HG03520 (cell line): ENCODE measurements at regions not wholly inside any gene's neighbourhood (a gene's known extent, or its start where the extent isn't known, plus 50 kb on each side); places are given as distances from the start of the nearest gene placed in this dataset.

Source experiments
- ATAC-seq: cut with Tn5 transposase; IDR thresholded peaks from one replicate; pipeline ENCODE4 v1.9.1; 2021; ENCODE audit warnings: mild to moderate bottlenecking, moderate library complexity; ENCODE audit not compliant: unreplicated experiment

DNA sequence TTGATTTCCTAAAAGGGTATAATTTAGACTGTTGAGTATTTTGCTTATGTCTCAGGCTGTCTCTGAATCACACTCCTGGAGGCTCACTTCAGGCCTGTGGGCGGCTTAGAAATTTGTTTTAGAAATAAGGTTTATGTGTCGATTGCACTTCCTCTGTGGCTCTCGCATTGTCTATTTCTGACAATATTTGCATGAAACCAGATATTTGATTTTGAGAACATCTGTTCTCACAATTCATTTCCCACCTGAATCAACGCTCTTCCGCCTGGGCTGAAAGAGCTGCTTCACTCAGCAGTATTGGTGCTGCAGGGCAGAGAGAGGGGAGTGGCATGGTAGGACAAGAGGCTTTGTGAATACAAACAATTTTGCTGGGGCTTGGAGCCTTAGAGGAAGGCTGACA lies 262.0 kb downstream of the ADRA2A start:
- ATAC-seq: peak; percentile 96

GRCh38 chr10:111344804-111345203 lies 268.0 kb downstream of the ADRA2A start:
- no peak for ATAC-seq

DNA sequence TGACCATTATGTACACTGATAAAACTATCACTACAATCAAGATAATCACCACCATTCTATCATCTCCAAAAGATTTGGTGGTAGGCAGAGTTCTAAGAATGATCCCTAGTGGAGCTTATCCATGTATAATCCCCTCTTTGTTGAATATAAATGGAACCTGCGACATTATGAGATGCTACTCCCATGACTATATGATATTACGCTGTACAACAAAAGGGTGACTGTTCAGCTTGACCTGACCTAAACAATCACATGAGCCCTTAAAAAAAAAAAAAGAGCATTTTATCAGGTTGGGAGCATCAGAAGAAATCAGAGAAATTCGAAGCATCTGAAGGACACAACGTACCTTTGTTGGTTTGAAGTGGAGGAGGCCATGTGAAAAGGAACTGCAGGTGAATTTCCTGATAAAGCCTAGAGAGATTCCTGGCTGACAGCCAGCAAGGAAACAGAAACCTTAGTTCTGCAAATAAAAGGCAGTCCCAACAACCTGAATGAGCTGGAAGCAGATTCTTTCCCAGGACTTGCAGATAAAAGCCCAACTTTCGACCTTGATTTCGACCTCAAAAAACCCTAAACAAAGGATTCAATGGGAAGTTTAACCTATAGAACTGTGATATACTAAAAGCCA lies 270.7 kb downstream of the ADRA2A start:
- no peak for ATAC-seq

GRCh38 chr10:111348076-111348475 lies 271.2 kb downstream of the ADRA2A start:
- no peak for ATAC-seq

DNA sequence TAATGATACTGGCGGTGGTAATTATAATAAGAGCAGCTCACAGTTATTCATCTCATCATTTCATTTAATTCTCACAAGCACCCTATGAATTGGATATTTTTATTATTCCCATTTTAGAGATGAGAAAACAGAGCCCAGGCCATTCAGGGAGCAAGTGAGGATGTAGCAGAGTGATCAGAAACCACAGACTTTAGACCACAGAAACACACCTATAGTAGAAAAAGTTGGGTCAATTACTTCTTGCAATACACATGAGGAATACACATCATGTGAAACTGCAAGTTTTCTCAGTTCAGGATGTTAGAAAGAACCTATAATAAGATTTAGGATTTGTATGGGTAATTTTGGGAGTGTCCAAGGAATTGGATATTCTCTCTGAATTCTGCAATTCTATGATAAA lies 278.0 kb downstream of the ADRA2A start:
- ATAC-seq: no peak

GRCh38 chr10:111356571-111356970 lies 279.7 kb downstream of the ADRA2A start:
- no peak for ATAC-seq

DNA sequence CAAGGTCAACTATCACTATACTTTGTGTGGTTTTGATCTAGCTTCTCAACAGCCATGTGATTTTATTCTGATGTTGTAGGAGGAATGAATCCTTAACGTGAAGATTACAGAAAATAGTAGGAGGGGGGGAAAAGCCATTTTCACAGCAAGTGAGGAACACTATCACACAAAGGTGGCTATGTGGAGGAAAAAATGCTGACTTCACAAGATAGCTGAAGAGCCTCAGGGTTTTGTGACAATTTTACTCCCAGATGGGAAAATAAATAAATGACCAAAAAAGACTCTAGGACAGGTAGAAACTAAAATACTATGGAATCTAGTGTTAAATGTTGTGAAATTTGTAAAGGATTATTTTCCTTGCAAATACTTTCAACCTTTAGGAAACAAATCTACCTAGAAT lies 281.0 kb downstream of the ADRA2A start:
- no peak for ATAC-seq

GRCh38 chr10:111360260-111360925 lies 283.6 kb downstream of the ADRA2A start:
- ATAC-seq: peak; percentile 87

GRCh38 chr10:111367531-111367930 lies 290.7 kb downstream of the ADRA2A start:
- ATAC-seq: no peak

GRCh38 chr10:111370101-111370500 lies 293.3 kb downstream of the ADRA2A start:
- no peak for ATAC-seq

DNA sequence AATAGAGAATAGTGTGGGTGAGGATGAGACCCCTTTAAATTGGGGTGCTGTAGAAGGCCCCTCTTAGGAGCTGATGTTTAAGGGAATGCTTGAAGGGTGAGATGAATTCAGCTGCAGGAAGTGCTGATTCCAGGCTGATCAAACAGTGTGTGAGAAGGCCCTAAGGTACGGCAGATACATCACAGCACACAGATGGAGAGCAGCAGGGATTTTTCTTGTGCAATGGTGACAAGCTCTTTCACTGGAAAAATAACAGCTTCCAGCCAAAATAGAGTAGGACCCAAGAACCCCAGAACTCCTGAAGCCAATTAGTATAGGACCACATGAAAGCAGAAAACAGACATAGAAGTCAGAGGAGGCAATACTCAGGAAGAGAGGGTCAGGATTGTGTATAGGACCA lies 296.9 kb downstream of the ADRA2A start:
- ATAC-seq: no peak

- ATAC-seq: no peak
Observed at GRCh38 chr10:111379534-111380187, 302.8 kb downstream of the ADRA2A start.

DNA sequence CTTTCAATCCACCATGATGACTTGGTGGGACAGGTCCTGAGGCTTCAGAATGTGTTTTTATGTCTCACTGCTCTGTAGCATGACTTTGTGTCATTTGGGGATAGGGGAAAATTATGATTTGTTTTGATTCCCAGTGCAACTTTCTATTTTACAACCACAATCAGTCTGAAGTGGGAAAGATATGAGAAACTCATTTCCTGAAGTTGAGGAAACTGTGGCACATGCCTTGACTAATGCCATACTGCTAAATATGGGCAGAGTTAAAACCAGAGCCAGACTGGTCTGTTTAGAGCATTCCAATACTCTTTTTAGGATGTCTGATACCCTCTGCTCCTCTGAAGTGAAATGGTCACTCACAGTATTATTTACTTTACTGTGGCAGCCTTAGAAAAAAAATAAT lies 307.7 kb downstream of the ADRA2A start:
- no peak for ATAC-seq

DNA sequence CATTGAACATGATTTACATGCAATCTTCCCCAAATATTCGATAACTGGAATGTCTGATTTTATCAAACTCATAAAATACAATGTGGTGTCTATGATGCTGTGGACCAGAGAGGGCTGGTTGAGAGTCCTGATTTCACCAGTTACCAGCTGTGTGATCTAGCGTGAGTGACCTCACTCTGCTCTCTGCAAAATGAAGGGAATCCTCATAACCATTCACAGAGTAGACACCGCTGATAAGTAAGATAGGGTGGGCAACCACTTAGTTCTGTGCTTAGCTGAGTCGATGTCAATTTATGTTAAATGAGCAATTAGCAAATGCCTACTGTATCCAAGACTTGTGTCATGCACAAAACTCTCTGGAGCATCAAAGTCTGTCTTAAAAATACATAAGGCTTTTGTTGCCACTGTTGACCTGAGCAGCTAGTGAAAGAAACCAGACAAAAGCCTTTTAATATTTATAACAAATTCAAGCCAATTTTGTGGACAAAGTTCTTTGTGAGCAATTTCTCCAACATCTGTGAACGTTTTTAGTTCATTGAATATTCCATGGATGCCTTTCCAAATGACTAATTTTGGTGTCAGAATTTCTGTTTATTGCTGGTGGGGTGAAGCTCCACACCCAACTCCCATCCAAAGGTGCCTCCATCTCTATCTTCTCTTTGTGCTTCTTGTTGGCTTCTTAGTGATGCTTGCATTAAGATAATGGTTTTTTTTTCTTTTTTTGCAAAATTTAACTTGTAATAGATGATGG lies 314.2 kb downstream of the ADRA2A start:
- no peak for ATAC-seq

DNA sequence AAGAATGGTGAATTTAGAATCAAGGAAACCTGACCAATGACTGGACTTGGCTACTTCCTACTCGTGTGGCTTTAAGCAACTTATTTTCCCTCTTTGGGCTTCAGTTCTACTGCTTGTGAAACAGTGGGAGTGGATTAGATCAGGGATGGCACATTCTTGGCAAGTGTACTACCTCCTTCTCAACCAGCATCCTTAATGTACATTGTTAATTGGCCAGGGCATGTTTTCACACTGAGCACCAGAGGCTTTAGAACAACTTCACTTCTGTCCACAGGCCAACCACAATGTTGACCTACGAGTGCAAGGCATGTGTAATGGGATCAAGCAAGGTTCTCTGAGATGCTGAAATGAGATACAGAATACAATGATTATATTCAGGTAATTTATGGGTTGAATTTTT lies 315.3 kb downstream of the ADRA2A start:
- ATAC-seq: no peak

- ATAC-seq: no peak
Observed at GRCh38 chr10:111392910-111393309, 316.1 kb downstream of the ADRA2A start.

DNA sequence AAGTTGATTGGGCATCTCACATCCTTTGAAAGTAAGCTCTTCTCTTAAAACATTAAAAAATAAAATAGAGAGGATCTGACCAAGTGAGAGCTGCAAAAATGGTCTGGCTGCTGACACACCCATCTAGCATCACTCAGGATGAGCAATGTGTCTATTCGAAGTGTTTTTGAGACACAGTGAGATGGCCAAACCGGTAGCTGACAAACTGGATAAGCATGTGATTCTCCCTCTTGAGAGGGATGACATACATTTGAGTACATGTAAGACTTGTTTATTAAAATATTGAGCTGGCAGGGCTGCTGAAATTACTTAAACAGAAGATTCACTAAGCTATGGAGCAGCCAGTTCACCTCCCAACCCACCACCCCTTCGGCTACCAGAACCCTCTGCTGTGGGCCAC lies 333.9 kb downstream of the ADRA2A start:
- no peak for ATAC-seq

DNA sequence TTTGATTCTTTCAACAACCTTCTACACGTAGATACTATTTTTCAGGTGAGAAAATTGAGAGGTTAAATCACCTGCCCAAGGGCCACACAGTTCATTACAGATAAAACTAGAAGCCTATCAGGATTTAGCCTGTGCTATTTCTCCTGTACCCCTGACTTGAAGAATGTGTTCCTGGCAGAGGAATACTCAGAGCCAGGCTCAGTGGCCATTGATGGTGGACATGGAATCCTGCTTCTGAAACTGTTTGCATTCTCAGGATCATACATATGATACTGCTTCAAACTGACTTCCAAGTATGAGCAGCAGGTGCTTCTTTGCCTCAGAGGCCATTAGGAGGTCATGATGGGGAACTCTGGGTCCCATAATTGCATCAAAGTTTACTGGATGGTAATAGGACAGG lies 348.6 kb downstream of the ADRA2A start:
- ATAC-seq: no peak

GRCh38 chr10:111429288-111430028 lies 352.6 kb downstream of the ADRA2A start:
- ATAC-seq: no peak

GRCh38 chr10:111430070-111430469 lies 353.2 kb downstream of the ADRA2A start:
- no peak for ATAC-seq

GRCh38 chr10:111432588-111432987 lies 355.8 kb downstream of the ADRA2A start:
- no peak for ATAC-seq
